ENCODE measurements at regions not wholly inside any gene's neighbourhood (a gene's known extent, or its start where the extent isn't known, plus 50 kb on each side); places are given as distances from the start of the nearest gene placed in this dataset.

DNA sequence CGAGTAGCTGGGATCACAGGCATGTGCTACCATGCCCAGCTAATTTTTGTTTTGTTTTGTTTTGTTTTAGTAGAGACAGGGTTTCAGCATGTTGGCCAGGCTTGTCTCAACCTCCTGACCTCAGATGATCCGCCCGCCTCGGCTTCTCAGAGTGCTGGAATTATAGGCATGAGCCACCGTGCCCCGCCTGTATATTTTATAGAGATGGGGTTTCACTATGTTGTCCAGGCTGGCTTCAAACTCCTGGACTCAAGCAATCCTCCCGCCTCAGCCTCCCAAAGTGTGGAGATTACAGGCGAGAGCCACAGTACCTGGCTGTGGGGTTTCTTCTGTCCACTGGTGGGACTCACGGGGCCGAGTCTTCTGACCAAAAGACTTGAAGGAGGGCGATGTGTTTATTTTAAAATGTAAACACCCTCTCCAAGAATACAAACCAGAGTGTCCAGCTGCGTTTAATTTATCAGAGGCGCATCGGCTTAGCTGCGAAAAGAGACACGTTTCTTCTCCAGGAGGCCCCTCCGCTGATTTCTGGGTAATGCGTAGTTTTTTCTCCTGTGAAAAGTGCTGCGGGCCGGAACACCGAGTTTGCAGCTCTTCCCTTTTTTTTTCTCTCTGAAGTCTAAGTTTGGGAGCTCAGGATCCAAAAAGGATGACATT is 86.9 kb upstream of the CIBAR2 start:
- TF ChIP-seq, protein P1, sequence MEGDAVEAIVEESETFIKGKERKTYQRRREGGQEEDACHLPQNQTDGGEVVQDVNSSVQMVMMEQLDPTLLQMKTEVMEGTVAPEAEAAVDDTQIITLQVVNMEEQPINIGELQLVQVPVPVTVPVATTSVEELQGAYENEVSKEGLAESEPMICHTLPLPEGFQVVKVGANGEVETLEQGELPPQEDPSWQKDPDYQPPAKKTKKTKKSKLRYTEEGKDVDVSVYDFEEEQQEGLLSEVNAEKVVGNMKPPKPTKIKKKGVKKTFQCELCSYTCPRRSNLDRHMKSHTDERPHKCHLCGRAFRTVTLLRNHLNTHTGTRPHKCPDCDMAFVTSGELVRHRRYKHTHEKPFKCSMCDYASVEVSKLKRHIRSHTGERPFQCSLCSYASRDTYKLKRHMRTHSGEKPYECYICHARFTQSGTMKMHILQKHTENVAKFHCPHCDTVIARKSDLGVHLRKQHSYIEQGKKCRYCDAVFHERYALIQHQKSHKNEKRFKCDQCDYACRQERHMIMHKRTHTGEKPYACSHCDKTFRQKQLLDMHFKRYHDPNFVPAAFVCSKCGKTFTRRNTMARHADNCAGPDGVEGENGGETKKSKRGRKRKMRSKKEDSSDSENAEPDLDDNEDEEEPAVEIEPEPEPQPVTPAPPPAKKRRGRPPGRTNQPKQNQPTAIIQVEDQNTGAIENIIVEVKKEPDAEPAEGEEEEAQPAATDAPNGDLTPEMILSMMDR (IDR thresholded peaks at IDR 0.05; ENCODE audit: low read depth, low read length, missing control alignments) = no peak
- no peak for DNase-seq (ENCODE audit: low read depth)
- in situ Hi-C loops (cut with HindIII; ENCODE audit: low sequenced_read_pairs) = no loop called here
- H3K4me3 ChIP-seq (ENCODE audit: low read depth, low read length) = no peak overlapping the region

DNA sequence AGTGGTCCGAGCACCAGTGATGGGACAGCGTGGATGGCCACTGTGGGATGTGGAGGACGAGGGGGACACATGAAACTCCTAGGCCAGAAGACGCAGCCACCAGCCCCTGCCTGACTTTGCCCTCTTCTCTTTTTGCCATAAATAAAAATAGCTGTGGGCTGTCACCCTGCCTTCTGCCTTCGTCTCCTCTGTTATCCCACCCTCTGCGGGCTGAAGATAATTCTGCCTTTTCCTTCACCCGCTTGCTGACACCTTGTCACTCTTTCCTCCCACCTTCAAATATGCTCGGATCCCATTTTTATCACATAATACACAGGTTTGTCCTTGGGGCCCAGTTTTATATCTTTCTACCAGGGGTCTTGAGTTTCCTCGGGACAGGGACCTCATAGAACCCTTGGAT is 87.6 kb upstream of the CIBAR2 start:
- in situ Hi-C loops (cut with HindIII; ENCODE audit: low sequenced_read_pairs) = no loop called here
- no peak for DNase-seq (ENCODE audit: low read depth)
- TF ChIP-seq, protein P1 (IDR thresholded peaks at IDR 0.05; ENCODE audit: low read depth, low read length, missing control alignments) = no peak
- H3K4me3 ChIP-seq (ENCODE audit: low read depth, low read length) = no peak overlapping the region

DNA sequence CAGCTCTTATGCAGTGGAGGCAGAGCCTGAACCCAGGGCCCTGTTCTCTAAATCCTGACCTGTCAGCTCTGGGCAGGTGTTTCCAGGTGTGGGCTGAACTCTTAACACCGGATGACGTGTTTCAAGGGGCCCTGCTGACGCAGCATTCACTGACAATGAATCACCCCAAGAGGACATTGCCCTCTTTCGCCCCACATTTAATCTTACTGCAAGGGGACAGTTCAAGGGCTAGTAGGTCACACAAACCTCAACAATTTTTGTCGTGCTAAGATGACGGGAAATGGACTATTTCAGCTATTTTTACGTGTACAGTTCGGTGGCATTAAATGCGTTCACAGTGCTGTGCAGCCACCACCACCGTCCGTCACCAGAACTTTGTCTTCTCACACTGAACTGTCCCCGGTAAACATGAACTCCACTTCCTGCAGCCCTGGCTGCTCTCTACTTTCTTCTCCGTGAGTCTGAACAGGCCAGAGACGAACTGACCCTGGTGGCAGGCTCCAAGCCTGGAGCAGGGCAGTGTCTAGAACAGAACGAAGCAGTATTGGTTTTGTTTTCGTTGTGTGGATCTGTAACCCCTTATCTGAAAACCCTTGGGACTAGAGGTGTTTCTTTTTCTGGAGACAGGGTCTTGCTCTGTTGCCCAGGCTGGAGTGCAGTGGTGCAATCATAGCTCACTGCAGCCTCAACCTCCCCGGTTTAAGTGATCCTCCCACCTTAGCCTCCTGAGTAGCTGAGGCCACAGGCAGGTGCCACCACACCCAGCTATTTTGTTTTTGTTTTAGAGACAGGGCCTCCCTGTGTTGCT is 88.4 kb upstream of the CIBAR2 start:
- in situ Hi-C loops (cut with HindIII; ENCODE audit: low sequenced_read_pairs) = no loop called here
- no peak for DNase-seq (ENCODE audit: low read depth)
- no peak overlapping the region for H3K4me3 ChIP-seq (ENCODE audit: low read depth, low read length)
- TF ChIP-seq, protein P1 (IDR thresholded peaks at IDR 0.05; ENCODE audit: low read depth, low read length, missing control alignments) = no peak

DNA sequence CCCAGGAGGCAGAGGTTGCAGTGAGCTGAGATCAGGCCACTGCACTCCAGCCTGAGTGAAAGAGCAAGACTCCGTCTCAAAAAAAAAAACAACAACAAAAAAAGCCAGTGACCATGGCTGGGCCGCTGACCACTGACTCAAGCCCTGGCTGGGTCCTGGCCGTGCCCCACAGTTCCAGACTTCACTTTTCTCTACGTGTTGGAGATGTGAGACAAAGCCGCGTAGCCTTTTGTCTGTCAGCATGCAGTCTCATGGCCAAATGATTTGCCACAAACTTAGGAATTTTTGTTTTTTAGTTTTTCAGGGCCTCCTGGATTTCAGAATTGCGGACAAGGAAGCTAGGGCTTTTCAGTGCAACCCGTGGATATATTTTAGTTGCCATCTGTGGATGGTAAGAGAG is 89.3 kb upstream of the CIBAR2 start:
- in situ Hi-C loops (cut with HindIII; ENCODE audit: low sequenced_read_pairs) = no loop called here
- TF ChIP-seq, protein P1 (IDR thresholded peaks at IDR 0.05; ENCODE audit: low read depth, low read length, missing control alignments) = no peak
- DNase-seq (ENCODE audit: low read depth) = no peak
- H3K4me3 ChIP-seq (ENCODE audit: low read depth, low read length) = no peak overlapping the region

DNA sequence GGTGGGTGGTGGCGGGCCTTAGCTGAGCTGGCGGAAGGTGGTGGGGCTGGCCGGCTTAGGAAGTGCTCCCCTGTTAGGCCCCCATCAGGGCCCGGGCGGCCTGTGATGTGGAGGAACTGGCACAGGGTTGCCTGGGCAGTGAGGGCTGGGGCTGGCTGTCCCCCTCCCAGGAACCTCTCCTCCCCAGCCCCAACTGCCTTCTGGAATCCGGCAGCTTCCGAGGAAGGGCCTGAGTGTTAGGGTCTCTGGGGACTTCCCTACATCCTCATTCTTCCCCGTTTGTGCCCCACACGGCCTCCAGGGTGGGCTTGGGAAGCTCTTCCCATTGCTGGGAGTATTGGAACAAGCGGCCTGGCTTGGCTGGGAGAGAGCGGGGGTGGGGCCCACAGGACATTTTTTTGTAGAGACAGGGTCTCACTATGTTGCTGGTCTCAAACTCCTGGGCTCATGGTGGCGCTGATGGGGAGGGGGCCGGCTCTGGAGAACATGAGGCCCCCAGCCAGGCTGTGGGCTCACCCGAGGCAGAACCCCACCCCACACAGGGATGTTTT is 89.9 kb upstream of the CIBAR2 start:
- TF ChIP-seq, protein P1 (IDR thresholded peaks at IDR 0.05; ENCODE audit: low read depth, low read length, missing control alignments) = no peak
- in situ Hi-C loops (cut with HindIII; ENCODE audit: low sequenced_read_pairs) = no loop called here
- no peak overlapping the region for H3K4me3 ChIP-seq (ENCODE audit: low read depth, low read length)

DNA sequence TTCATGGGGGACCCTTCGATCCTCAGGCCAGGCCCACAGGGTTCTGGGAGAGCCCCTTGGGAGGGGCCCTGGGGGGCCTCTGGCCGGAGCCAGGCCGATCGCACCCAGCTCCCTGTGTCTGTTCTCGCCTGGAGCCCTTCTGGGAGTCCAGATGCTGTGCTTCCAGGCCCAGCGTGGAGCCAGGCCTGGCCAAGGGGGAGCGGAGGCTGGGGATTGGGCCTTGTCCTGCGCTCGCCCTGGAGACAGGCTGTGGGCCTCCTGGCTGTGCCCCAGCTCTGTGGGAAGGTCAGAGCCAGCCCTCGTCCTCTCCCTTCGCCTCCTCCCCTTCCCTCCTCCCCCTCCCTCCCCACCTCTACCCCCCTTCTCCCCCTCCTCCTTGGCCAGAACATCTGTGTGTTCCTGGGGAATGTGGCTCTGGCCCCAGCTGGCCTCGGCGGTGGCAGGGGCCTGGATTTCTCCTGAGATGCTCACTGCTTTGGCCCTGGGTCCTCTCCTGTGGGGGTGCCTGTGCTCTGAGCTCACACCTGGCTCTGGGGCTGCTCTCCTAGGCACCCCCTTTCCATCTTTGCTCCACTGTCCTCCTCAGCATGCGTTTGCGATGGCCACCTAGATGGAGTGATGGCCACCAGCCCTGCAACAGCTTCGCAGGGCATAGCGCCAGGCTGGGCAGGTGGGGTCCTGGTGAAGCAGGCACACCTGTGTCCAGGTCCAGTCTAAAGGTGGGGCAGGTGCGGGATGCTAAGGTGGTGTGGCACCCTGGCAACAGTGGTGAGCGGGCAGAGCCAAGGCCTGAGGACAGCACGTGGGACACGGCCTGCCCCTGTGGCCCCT is 90.6 kb upstream of the CIBAR2 start:
- peak; percentile 83 for DNase-seq (ENCODE audit: low read depth)
- TF ChIP-seq, protein P1 (IDR thresholded peaks at IDR 0.05; ENCODE audit: low read depth, low read length, missing control alignments) = no peak
- no peak overlapping the region for H3K4me3 ChIP-seq (ENCODE audit: low read depth, low read length)
- in situ Hi-C loops (cut with HindIII; ENCODE audit: low sequenced_read_pairs) = no loop called here

More for the DNA sequence above, 89.9 kb upstream of the CIBAR2 start:
- DNase-seq (ENCODE audit: low read depth) = no peak
